Glomerular visceral epithelial cell (primary cell): ENCODE measurements at regions not wholly inside any gene's neighbourhood (a gene's known extent, or its start where the extent isn't known, plus 50 kb on each side); places are given as distances from the start of the nearest gene placed in this dataset.
"Not testable (repeated sequence)": the region's sequence is repeated elsewhere in the genome, so short reads cannot be mapped to it uniquely, and the experiment has no call there.

Experiments
- DNase-seq: peaks from one replicate; pipeline ENCODE4 v3.0.0-alpha.2; 2016; ENCODE audit errors: extremely low spot score

- peak; percentile 32 for DNase-seq
Measured at GRCh38 chr13:42478531-42479156, 95.3 kb upstream of the TNFSF11 start.

- DNase-seq: peak; percentile 21
Measured at GRCh38 chr13:42484386-42484785, 89.6 kb upstream of the TNFSF11 start.

- no peak for DNase-seq
Measured at GRCh38 chr13:42485272-42485671, 88.7 kb upstream of the TNFSF11 start.

GRCh38 chr13:42486711-42487198 lies 87.2 kb upstream of the TNFSF11 start:
- DNase-seq: peak; percentile 69

GRCh38 chr13:42487221-42487620 lies 86.7 kb upstream of the TNFSF11 start:
- DNase-seq: no peak

GRCh38 chr13:42490676-42491075 lies 83.3 kb upstream of the TNFSF11 start:
- DNase-seq: no peak

GRCh38 chr13:42492372-42492920 lies 81.5 kb upstream of the TNFSF11 start:
- no peak for DNase-seq

GRCh38 chr13:42494157-42494556 lies 79.8 kb upstream of the TNFSF11 start:
- DNase-seq: no peak

- DNase-seq: no peak
Measured at GRCh38 chr13:42495255-42495654, 78.7 kb upstream of the TNFSF11 start.

- no peak for DNase-seq
Measured at GRCh38 chr13:42495751-42496150, 78.2 kb upstream of the TNFSF11 start.

- not testable (repeated sequence) for DNase-seq
Measured at GRCh38 chr13:42496926-42497554, 76.9 kb upstream of the TNFSF11 start.

- DNase-seq: peak; percentile 53
Measured at GRCh38 chr13:42497798-42498197, 76.2 kb upstream of the TNFSF11 start.

GRCh38 chr13:42498521-42498920 lies 75.4 kb upstream of the TNFSF11 start:
- no peak for DNase-seq
